IMR-90 (cell line): ENCODE measurements at regions not wholly inside any gene's neighbourhood (a gene's known extent, or its start where the extent isn't known, plus 50 kb on each side); places are given as distances from the start of the nearest gene placed in this dataset.
A peak's percentile ranks its signal among the peaks of the same experiment; 100 is the strongest.

ENCODE experiments used
- ATAC-seq: fragments of 200-7000 bp; cut with Tn5 transposase; 2 replicates; pipeline ENCODE4 v1.9.1; 2020; ENCODE audit warnings: low read depth, mild to moderate bottlenecking, moderate library complexity
- BruUV-seq: library from RNA; stranded (reverse); fragments of 400-500 nt; replicated peaks from 2 replicates; lab custom pipeline; 2021; lab: Mats Ljungman, UMichigan
- CTCF ChIA-PET: fragments of 300-600 bp; formaldehyde crosslinking; extraction: SDS; loops from one replicate; lab custom pipeline; 2021; ENCODE audit warnings: antibody characterized with exemption; lab: Yijun Ruan, JAX
- POLR2A ChIA-PET: fragments of 300-600 bp; sonication (Branson Sonifier 250); formaldehyde crosslinking; loops from one replicate; lab custom pipeline; 2022; ENCODE audit warnings: antibody characterized with exemption; ENCODE audit not compliant: unreplicated experiment; lab: Charles Lee
- DNase-seq: peaks from one replicate; pipeline ENCODE4 v3.0.0; 2013
- H2AFZ ChIP-seq: replicated peaks from 2 replicates; pipeline ENCODE3; 2013; ENCODE audit warnings: low read length, mild to moderate bottlenecking; ENCODE audit not compliant: poor library complexity
- H2AK5ac ChIP-seq: 2 replicates; pipeline ENCODE4 v1.6.1; 2013; ENCODE audit warnings: low read depth, low read length, inconsistent platforms
- H2AK9ac ChIP-seq: replicated peaks from 2 replicates; pipeline ENCODE3; 2013; ENCODE audit warnings: mild to moderate bottlenecking, low read depth, low read length, moderate library complexity; ENCODE audit not compliant: poor library complexity
- H2BK120ac ChIP-seq: 2 replicates; pipeline ENCODE4 v1.6.1; 2013; ENCODE audit warnings: low read depth, low read length, inconsistent platforms
- H2BK15ac ChIP-seq: 3 replicates; pipeline ENCODE4 v1.6.1; 2013; ENCODE audit warnings: low read depth, low read length, inconsistent platforms
- H2BK20ac ChIP-seq: 2 replicates; pipeline ENCODE4 v1.6.1; 2013; ENCODE audit warnings: low read depth, mild to moderate bottlenecking, inconsistent platforms, low read length, moderate library complexity
- H2BK5ac ChIP-seq: 2 replicates; pipeline ENCODE4 v1.6.1; 2013; ENCODE audit warnings: mild to moderate bottlenecking, low read depth, low read length, inconsistent platforms; ENCODE audit not compliant: poor library complexity, severe bottlenecking
- H3K14ac ChIP-seq: replicated peaks from 2 replicates; pipeline ENCODE4 v1.6.1; 2013; ENCODE audit warnings: low read depth, low read length, inconsistent platforms
- H3K18ac ChIP-seq: 2 replicates; pipeline ENCODE4 v1.6.1; 2013; ENCODE audit warnings: low read depth, low read length, control low read depth
- H3K23ac ChIP-seq: 2 replicates; pipeline ENCODE4 v1.6.1; 2013; ENCODE audit warnings: low read depth, low read length, inconsistent platforms
- H3K27ac ChIP-seq: 2 replicates; pipeline ENCODE4 v1.5.1; 2013; ENCODE audit warnings: mild to moderate bottlenecking, control low read depth, low read length; ENCODE audit not compliant: insufficient read depth
- H3K27me3 ChIP-seq: 2 replicates; pipeline ENCODE4 v1.6.1; 2013; ENCODE audit warnings: low read length; ENCODE audit not compliant: control insufficient read depth, insufficient read depth
- H3K36me3 ChIP-seq: 2 replicates; pipeline ENCODE4 v1.6.1; 2013; ENCODE audit warnings: low read length, mixed read lengths; ENCODE audit not compliant: control insufficient read depth, insufficient read depth
- H3K4ac ChIP-seq: 2 replicates; pipeline ENCODE4 v1.6.1; 2013; ENCODE audit warnings: low read depth, low read length, inconsistent platforms
- H3K4me1 ChIP-seq: 2 replicates; pipeline ENCODE4 v1.6.1; 2013; ENCODE audit warnings: low read length, mixed read lengths; ENCODE audit not compliant: control insufficient read depth, insufficient read depth
- H3K4me2 ChIP-seq: 2 replicates; pipeline ENCODE4 v1.6.1; 2013; ENCODE audit warnings: low read depth, mild to moderate bottlenecking, control low read depth, low read length, moderate library complexity
- H3K4me3 ChIP-seq: 2 replicates; pipeline ENCODE4 v1.5.1; 2013; ENCODE audit warnings: low read depth, mild to moderate bottlenecking, control low read depth, low read length, moderate library complexity; ENCODE audit not compliant: insufficient read depth
- H3K56ac ChIP-seq: 2 replicates; pipeline ENCODE4 v1.6.1; 2013; ENCODE audit warnings: low read length, inconsistent platforms; ENCODE audit not compliant: insufficient read depth; ENCODE audit errors: extremely low read depth
- H3K79me1 ChIP-seq, 2 experiments: 2 replicates each; pipeline ENCODE4 v1.6.1; 2013; ENCODE audit warnings: low read length in 2 of 2, inconsistent platforms in 1 of 2, low read depth in 1 of 2
- H3K9ac ChIP-seq: 2 replicates; pipeline ENCODE4 v1.6.1; 2013; ENCODE audit warnings: low read depth, low read length, control low read depth
- H3K9me1 ChIP-seq: 2 replicates; pipeline ENCODE4 v1.6.1; 2013; ENCODE audit warnings: low read length, inconsistent platforms; ENCODE audit not compliant: insufficient read depth
- H3K9me3 ChIP-seq: 2 replicates; pipeline ENCODE4 v1.6.1; 2013; ENCODE audit warnings: low read length; ENCODE audit not compliant: control insufficient read depth, insufficient read depth
- H4K20me1 ChIP-seq: 2 replicates; pipeline ENCODE4 v1.6.1; 2013; ENCODE audit warnings: low read length, inconsistent platforms; ENCODE audit not compliant: insufficient read depth
- H4K5ac ChIP-seq: 2 replicates; pipeline ENCODE4 v1.6.1; 2013; ENCODE audit warnings: mild to moderate bottlenecking, low read depth, low read length, control low read depth
- H4K8ac ChIP-seq, 2 experiments: 2 replicates each; pipeline ENCODE4 v1.6.1; 2013; ENCODE audit warnings: low read depth in 2 of 2, low read length in 2 of 2, control low read depth in 1 of 2, inconsistent platforms in 1 of 2
- H4K91ac ChIP-seq: 2 replicates; pipeline ENCODE4 v1.6.1; 2013; ENCODE audit warnings: low read depth, low read length, inconsistent platforms; ENCODE audit not compliant: insufficient read depth
- BHLHE40 ChIP-seq: fragments of 150-350 bp; IDR thresholded peaks from 2 replicates; pipeline ENCODE4 v1.6.1; 2016; ENCODE audit warnings: mild to moderate bottlenecking, low read depth, low read length
- CEBPB ChIP-seq: IDR thresholded peaks from 2 replicates; pipeline ENCODE4 v1.6.1; 2012; ENCODE audit warnings: low read depth, low read length, improper control_type of control experiment
- CHD1 ChIP-seq: IDR thresholded peaks from 2 replicates; pipeline ENCODE4 v1.6.1; 2012; ENCODE audit warnings: low read depth, low read length, improper control_type of control experiment
- FOS ChIP-seq: fragments of 150-350 bp; IDR thresholded peaks from 2 replicates; pipeline ENCODE4 v1.6.1; 2016; ENCODE audit warnings: low read depth, low read length
- MAFK ChIP-seq: IDR thresholded peaks from 2 replicates; pipeline ENCODE4 v1.6.1; 2012; ENCODE audit warnings: low read depth, low read length, improper control_type of control experiment
- MXI1 ChIP-seq: IDR thresholded peaks from 2 replicates; pipeline ENCODE4 v1.6.1; 2012; ENCODE audit warnings: low read depth, mild to moderate bottlenecking, low read length, moderate library complexity, borderline replicate concordance
- POLR2A ChIP-seq: IDR thresholded peaks from 2 replicates; pipeline ENCODE4 v1.6.1; 2012; ENCODE audit warnings: mild to moderate bottlenecking, low read depth, low read length
- RAD21 ChIP-seq: IDR thresholded peaks from 2 replicates; pipeline ENCODE4 v1.6.1; 2012; ENCODE audit warnings: low read length, improper control_type of control experiment
- RCOR1 ChIP-seq: IDR thresholded peaks from 2 replicates; pipeline ENCODE4 v1.6.1; 2012; ENCODE audit warnings: mild to moderate bottlenecking, low read length, improper control_type of control experiment; ENCODE audit not compliant: insufficient replicate concordance
- RFX5 ChIP-seq: IDR thresholded peaks from 2 replicates; pipeline ENCODE4 v1.8.0; 2012; ENCODE audit warnings: low read depth, mild to moderate bottlenecking, low read length, moderate library complexity
- SMC3 ChIP-seq: fragments of 150-350 bp; IDR thresholded peaks from 2 replicates; pipeline ENCODE4 v1.6.1; 2016; ENCODE audit warnings: low read depth, mild to moderate bottlenecking, antibody characterized with exemption, low read length, moderate library complexity
- WGBS, 2 experiments: methylation state at CpG; one replicate each; pipeline versions ENCODE4 v1.1.5 to v1.1.7; 2013; ENCODE audit warnings: missing lambda C conversion rate in 2 of 2; ENCODE audit not compliant: insufficient read length in 1 of 2; ENCODE audit errors: extremely low coverage in 2 of 2; 5-methylcytosine and 5-hydroxymethylcytosine counted together
- dilution Hi-C: fragments of 300-500 bp; cut with HindIII; formaldehyde crosslinking; loops from one replicate; pipeline ENCODE4 v1.14.3; 2018; ENCODE audit warnings: low sequenced_read_pairs; ENCODE audit not compliant: unreplicated experiment
- in situ Hi-C: fragments of 300-500 bp; cut with MboI; formaldehyde crosslinking; loops from 3 replicates; pipeline ENCODE4 v1.14.3; 2019; ENCODE audit warnings: low sequenced_read_pairs, inconsistent platforms, mixed read lengths
- intact Hi-C: fragments of 100-400 bp; cut with micrococcal nuclease; formaldehyde crosslinking; loops from 2 replicates; pipeline ENCODE4 v1.10.0; 2022
- TF ChIP-seq, protein P1 (sequence below): fragments of 150-350 bp; IDR thresholded peaks from 2 replicates; pipeline ENCODE4 v1.6.1; 2017; ENCODE audit warnings: mild to moderate bottlenecking, antibody characterized with exemption, low read length, low read depth
- TF ChIP-seq, protein P2 (sequence below): fragments of 150-350 bp; IDR thresholded peaks from 2 replicates; pipeline ENCODE4 v1.6.1; 2016; ENCODE audit warnings: low read depth, mild to moderate bottlenecking, low read length, moderate library complexity, borderline replicate concordance

DNA sequence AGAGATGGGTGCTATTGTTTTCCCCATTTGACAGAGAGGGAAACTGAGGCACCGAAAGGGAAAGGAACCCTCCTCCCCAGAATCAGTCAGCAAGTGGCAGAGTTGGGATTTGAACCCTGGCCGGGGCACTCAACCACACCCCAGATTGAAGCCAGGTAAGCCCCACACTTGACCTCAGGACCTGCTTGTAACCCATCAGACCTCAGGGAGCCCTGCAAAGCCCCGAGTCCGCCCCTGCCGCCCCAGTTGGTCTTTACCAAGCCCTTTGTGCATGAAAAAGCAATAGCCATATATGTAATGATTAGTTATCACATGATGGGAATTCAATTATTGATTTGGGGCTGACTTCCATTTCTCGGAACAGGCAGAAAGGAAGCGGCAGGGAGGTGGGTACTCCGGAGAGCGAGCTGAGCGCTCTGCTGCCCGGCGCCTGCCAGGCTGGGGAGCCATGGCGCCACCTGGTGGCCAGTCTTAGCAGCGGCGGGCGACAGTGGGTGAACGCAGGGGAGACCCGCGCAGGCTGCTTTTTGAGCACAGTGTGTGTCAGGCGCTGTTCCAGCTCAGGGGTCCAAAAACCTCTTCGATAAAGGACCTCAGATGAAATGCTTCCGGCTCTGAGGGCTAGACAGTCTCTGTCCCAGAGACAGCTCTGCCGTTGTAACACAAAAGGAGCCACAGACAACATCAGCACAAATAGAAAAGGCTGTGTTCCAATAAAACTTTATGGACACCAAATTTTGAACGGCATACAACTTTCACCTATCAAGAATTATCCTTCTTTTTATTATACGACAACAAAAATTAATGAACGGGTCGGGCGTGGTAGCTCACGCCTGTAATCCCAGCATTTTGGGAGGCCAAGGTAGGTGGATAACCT lies 82.9 kb upstream of the CACNA1A start (continued):
- TF ChIP-seq SMC3 = peak; percentile 96

DNA sequence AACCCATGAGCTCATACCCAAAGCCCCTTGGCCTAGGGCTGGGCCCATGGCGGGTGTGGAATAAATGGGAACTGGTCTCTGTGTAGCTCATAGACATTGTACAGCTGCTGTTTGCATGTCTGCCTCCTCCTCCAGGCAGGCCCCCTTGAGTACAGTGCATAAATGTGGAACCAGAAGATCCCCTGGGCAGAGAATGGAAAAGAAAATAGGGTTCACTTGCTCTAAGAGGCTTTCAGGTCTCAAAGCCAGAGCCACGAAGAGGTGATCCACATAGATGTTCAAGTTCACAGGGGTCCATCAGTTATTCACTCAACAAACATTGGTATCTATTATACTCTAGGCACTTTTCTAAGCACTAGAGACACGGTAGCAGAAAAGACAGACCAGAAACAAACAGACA lies 79.2 kb upstream of the CACNA1A start:
- Histone ChIP-seq H4K20me1 (no peaks in the 10 kb centered on the region), H3K56ac (no peak overlapping the region), H3K4me3 (no peak overlapping the region), H3K27ac (no peak overlapping the region), H4K5ac (no peak overlapping the region), H2AK9ac (no peak overlapping the region), H3K9ac (no peak overlapping the region), H3K18ac (no peak overlapping the region), H3K9me1 (no peaks in the 10 kb centered on the region), H4K91ac (no peak overlapping the region), H3K79me1 (no peaks in the 10 kb centered on the region), H2AFZ (no peak overlapping the region), H2BK15ac (no peak overlapping the region), H3K9me3 (no peaks in the 10 kb centered on the region), H3K4me2 (no peak overlapping the region), H3K4me1 (no peaks in the 10 kb centered on the region), H3K23ac (no peak overlapping the region), H3K4ac (no peak overlapping the region), H3K14ac (no peak overlapping the region), H3K27me3 (peaks cover 7% of the 10 kb centered on the region), H2BK20ac (no peak overlapping the region), H2AK5ac (no peak overlapping the region), H3K36me3 (no peaks in the 10 kb centered on the region), H4K8ac (no peak overlapping the region), H2BK120ac (no peak overlapping the region), H2BK5ac (no peak overlapping the region)
- ChIA-PET CTCF (no interaction called here), POLR2A (interaction anchor here (0.6 kb wide), 1 partner anchor 281 kb away, joined by 17 read pairs; no protein-coding TSS in a partner anchor)
- dilution Hi-C loops = no loop called here
- BruUV-seq = no TSS peak
- WGBS, 2 experiments = no CpG with 5 or more reads among the region's 3 CpGs
- in situ Hi-C loops = no loop called here
- intact Hi-C loops = loop anchor here (5.0 kb wide), 1 partner anchor 218 kb away; no protein-coding TSS in a partner anchor
- no peak for ATAC-seq
- DNase-seq = no peak
- TF ChIP-seq MAFK (no peak), RAD21 (no peak), POLR2A (no peak), BHLHE40 (no peak), MXI1 (no peak), RCOR1 (no peak), FOS (no peak), RFX5 (no peak), CHD1 (no peak), SMC3 (no peak), CEBPB (no peak)
- TF ChIP-seq, protein P1, sequence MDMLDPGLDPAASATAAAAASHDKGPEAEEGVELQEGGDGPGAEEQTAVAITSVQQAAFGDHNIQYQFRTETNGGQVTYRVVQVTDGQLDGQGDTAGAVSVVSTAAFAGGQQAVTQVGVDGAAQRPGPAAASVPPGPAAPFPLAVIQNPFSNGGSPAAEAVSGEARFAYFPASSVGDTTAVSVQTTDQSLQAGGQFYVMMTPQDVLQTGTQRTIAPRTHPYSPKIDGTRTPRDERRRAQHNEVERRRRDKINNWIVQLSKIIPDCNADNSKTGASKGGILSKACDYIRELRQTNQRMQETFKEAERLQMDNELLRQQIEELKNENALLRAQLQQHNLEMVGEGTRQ = no peak
- TF ChIP-seq, protein P2, sequence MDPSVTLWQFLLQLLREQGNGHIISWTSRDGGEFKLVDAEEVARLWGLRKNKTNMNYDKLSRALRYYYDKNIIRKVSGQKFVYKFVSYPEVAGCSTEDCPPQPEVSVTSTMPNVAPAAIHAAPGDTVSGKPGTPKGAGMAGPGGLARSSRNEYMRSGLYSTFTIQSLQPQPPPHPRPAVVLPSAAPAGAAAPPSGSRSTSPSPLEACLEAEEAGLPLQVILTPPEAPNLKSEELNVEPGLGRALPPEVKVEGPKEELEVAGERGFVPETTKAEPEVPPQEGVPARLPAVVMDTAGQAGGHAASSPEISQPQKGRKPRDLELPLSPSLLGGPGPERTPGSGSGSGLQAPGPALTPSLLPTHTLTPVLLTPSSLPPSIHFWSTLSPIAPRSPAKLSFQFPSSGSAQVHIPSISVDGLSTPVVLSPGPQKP = no peak
